ENCODE measurements at regions not wholly inside any gene's neighbourhood (a gene's known extent, or its start where the extent isn't known, plus 50 kb on each side); places are given as distances from the start of the nearest gene placed in this dataset.

- H3K9me3 ChIP-seq = no peaks in the 10 kb centered on the region
- no peak for TF ChIP-seq CTCF (IDR thresholded peaks at IDR 0.05)
- no peak overlapping the region for H3K4me3 ChIP-seq (ENCODE audit: low read depth in 1 of 2, low read length in 1 of 2)
- no peaks in the 10 kb centered on the region for H3K4me1 ChIP-seq (ENCODE audit: control insufficient read depth in 1 of 2, insufficient read depth in 1 of 2, low read depth in 1 of 2, low read length in 1 of 2)
- H3K27me3 ChIP-seq = no peaks in the 10 kb centered on the region
- H3K27ac ChIP-seq = no peak overlapping the region
- H3K36me3 ChIP-seq = no peaks in the 10 kb centered on the region
These were observed 140.9 kb downstream of the TFCP2L1 start for GRCh38 chr2:121144111-121144510.

- no peaks in the 10 kb centered on the region for H3K4me1 ChIP-seq (ENCODE audit: control insufficient read depth in 1 of 2, insufficient read depth in 1 of 2, low read depth in 1 of 2, low read length in 1 of 2)
- no peak overlapping the region for H3K27ac ChIP-seq
- TF ChIP-seq CTCF (IDR thresholded peaks at IDR 0.05) = no peak
- no peaks in the 10 kb centered on the region for H3K27me3 ChIP-seq
- no peaks in the 10 kb centered on the region for H3K36me3 ChIP-seq
- no peak overlapping the region for H3K4me3 ChIP-seq (ENCODE audit: low read depth in 1 of 2, low read length in 1 of 2)
- no peaks in the 10 kb centered on the region for H3K9me3 ChIP-seq
These were observed 138.4 kb downstream of the TFCP2L1 start for GRCh38 chr2:121146630-121147029.

GRCh38 chr2:121147766-121148165, 137.2 kb downstream of the TFCP2L1 start:
- no peak for TF ChIP-seq CTCF (IDR thresholded peaks at IDR 0.05)
- no peaks in the 10 kb centered on the region for H3K4me1 ChIP-seq (ENCODE audit: control insufficient read depth in 1 of 2, insufficient read depth in 1 of 2, low read depth in 1 of 2, low read length in 1 of 2)
- no peaks in the 10 kb centered on the region for H3K36me3 ChIP-seq

GRCh38 chr2:121148481-121148880, 136.5 kb downstream of the TFCP2L1 start:
- no peak for TF ChIP-seq CTCF (IDR thresholded peaks at IDR 0.05)
- no peaks in the 10 kb centered on the region for H3K36me3 ChIP-seq
- H3K4me3 ChIP-seq (ENCODE audit: low read depth in 1 of 2, low read length in 1 of 2) = no peak overlapping the region
- H3K4me1 ChIP-seq (ENCODE audit: control insufficient read depth in 1 of 2, insufficient read depth in 1 of 2, low read depth in 1 of 2, low read length in 1 of 2) = no peaks in the 10 kb centered on the region
- no peaks in the 10 kb centered on the region for H3K27me3 ChIP-seq
- H3K27ac ChIP-seq = no peak overlapping the region
- H3K9me3 ChIP-seq = no peaks in the 10 kb centered on the region

More at GRCh38 chr2:121147766-121148165, 137.2 kb downstream of the TFCP2L1 start:
- H3K27me3 ChIP-seq = no peaks in the 10 kb centered on the region
- no peak overlapping the region for H3K4me3 ChIP-seq (ENCODE audit: low read depth in 1 of 2, low read length in 1 of 2)
- H3K9me3 ChIP-seq = no peaks in the 10 kb centered on the region
- H3K27ac ChIP-seq = no peak overlapping the region

- Histone ChIP-seq H3K9me3 (no peaks in the 10 kb centered on the region), H3K4me1 (ENCODE audit: control insufficient read depth in 1 of 2, insufficient read depth in 1 of 2, low read depth in 1 of 2, low read length in 1 of 2) (no peaks in the 10 kb centered on the region), H3K27me3 (no peaks in the 10 kb centered on the region), H3K27ac (no peak overlapping the region), H3K4me3 (ENCODE audit: low read depth in 1 of 2, low read length in 1 of 2) (no peak overlapping the region), H3K36me3 (no peaks in the 10 kb centered on the region)
- no peak for TF ChIP-seq CTCF (IDR thresholded peaks at IDR 0.05)
These were observed 135.6 kb downstream of the TFCP2L1 start for GRCh38 chr2:121149384-121149783.

- Histone ChIP-seq H3K36me3 (no peaks in the 10 kb centered on the region), H3K4me1 (ENCODE audit: control insufficient read depth in 1 of 2, insufficient read depth in 1 of 2, low read depth in 1 of 2, low read length in 1 of 2) (no peaks in the 10 kb centered on the region), H3K27me3 (no peaks in the 10 kb centered on the region), H3K27ac (no peak overlapping the region), H3K4me3 (ENCODE audit: low read depth in 1 of 2, low read length in 1 of 2) (no peak overlapping the region), H3K9me3 (no peaks in the 10 kb centered on the region)
- no peak for TF ChIP-seq CTCF (IDR thresholded peaks at IDR 0.05)
These were observed 134.9 kb downstream of the TFCP2L1 start for GRCh38 chr2:121150126-121150525.
